Small intestine (tissue), 7 donors: ENCODE measurements at regions not wholly inside any gene's neighbourhood (a gene's known extent, or its start where the extent isn't known, plus 50 kb on each side); places are given as distances from the start of the nearest gene placed in this dataset.

Experiments
- DNase-seq, 2 donors: peaks; one replicate each; pipeline versions ENCODE4 v3.0.0 to v3.0.0-alpha.2; 2013
- FAIRE-seq: peaks from 2 replicates; lab custom pipeline; 2012; peaks lifted over from hg19 to GRCh38; lab: Jason Lieb, UNC
- H3K27ac ChIP-seq, 3 donors: one replicate each; pipeline ENCODE4 v1.5.1; 2013; ENCODE audit warnings: low read length in 2 of 3, mild to moderate bottlenecking in 2 of 3, control low read depth in 1 of 3, inconsistent platforms in 1 of 3, low read depth in 1 of 3, moderate library complexity in 1 of 3
- H3K27me3 ChIP-seq, 3 donors: one replicate each; pipeline ENCODE4 v1.6.1; 2013; ENCODE audit warnings: low read length in 3 of 3, inconsistent platforms in 1 of 3; ENCODE audit not compliant: control insufficient read depth in 3 of 3, insufficient read depth in 3 of 3
- H3K36me3 ChIP-seq, 3 donors: one replicate each; pipeline ENCODE4 v1.6.1; 2013; ENCODE audit warnings: low read length in 3 of 3, inconsistent platforms in 1 of 3, low read depth in 1 of 3, mild to moderate bottlenecking in 1 of 3, moderate library complexity in 1 of 3; ENCODE audit not compliant: control insufficient read depth in 3 of 3, insufficient read depth in 2 of 3
- H3K4me1 ChIP-seq, 3 donors: one replicate each; pipeline ENCODE4 v1.6.1; 2013; ENCODE audit warnings: low read length in 2 of 3, inconsistent platforms in 1 of 3, low read depth in 1 of 3, mild to moderate bottlenecking in 1 of 3, moderate library complexity in 1 of 3; ENCODE audit not compliant: control insufficient read depth in 3 of 3, insufficient read depth in 2 of 3
- H3K4me3 ChIP-seq, 3 donors: one replicate each; pipeline ENCODE4 v1.5.1; 2013; ENCODE audit warnings: low read length in 3 of 3, control low read depth in 1 of 3, inconsistent platforms in 1 of 3, low read depth in 1 of 3, mild to moderate bottlenecking in 1 of 3, moderate library complexity in 1 of 3
- H3K9me3 ChIP-seq, 2 donors: one replicate each; pipeline ENCODE4 v1.6.1; 2013; ENCODE audit warnings: low read depth in 1 of 2, low read length in 1 of 2; ENCODE audit not compliant: control insufficient read depth in 2 of 2, insufficient read depth in 1 of 2
- WGBS, 3 donors: extraction: QIAGEN DNeasy Blood & Tissue Kit; methylation state at CpG; one replicate each; pipeline ENCODE4 v1.1.7; 2013; 5-methylcytosine and 5-hydroxymethylcytosine counted together
- donor health status: healthy with polysubstance abuse.
- donor health status: control.
- donor health status: control.
- donor health status: Bipolar disorder and iron deficiency.
- donor health status: healthy.

DNA sequence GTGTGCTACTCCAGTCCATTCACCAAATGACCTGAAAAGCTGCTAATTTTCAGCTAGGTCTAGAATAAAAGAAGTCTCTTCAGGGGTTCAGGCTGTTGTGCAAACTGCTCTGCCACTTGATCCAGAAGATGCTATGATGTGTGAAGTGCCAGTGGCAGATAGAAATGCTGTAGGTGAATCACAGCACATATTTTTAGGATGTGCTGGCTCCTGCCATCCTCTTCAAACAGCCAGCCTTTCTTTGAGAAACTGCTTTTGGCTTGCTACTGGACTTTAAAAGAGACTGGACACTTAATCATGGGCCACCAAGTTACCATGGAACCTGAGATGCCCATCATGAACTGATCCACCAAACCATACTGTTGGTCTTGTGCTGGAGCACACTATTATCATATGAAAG, 322.1 kb downstream of the EN1 start:
- Histone ChIP-seq H3K4me3 (no peak overlapping the region), H3K36me3 (no peaks in the 10 kb centered on the region), H3K9me3 (peaks cover 0 to 7% of the 10 kb centered on the region in 2 donors), H3K27ac (no peak overlapping the region), H3K27me3 (peaks cover 0 to 6% (median 0%) of the 10 kb centered on the region in 3 donors), H3K4me1 (peaks cover 0 to 2% (median 0%) of the 10 kb centered on the region in 3 donors)
- DNase-seq (no peak), FAIRE-seq (no peak)

DNA sequence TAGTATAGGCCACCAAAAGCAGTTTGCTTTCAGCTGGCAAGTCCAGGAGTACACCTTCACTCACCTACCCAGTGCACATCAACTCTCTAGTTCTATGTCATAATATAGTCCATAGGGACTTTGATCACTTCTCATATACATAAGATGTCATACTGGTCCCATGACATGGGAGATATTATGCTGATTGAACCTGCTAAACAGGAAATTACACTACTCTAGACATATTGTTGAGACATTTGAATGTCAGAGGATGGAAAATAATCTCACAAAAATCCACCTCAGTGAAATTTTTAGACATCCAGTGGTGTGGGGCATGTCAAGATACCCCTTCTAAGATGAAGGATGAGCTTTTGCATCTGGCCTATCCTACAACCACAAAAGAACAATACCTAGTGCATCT, 322.5 kb downstream of the EN1 start:
- DNase-seq (no peak), FAIRE-seq (no peak)
- Histone ChIP-seq H3K27ac (no peak overlapping the region), H3K9me3 (peaks cover 0 to 7% of the 10 kb centered on the region in 2 donors), H3K4me1 (no peaks in the 10 kb centered on the region), H3K36me3 (no peaks in the 10 kb centered on the region), H3K4me3 (no peak overlapping the region), H3K27me3 (peaks cover 0 to 5% (median 0%) of the 10 kb centered on the region in 3 donors)

DNA sequence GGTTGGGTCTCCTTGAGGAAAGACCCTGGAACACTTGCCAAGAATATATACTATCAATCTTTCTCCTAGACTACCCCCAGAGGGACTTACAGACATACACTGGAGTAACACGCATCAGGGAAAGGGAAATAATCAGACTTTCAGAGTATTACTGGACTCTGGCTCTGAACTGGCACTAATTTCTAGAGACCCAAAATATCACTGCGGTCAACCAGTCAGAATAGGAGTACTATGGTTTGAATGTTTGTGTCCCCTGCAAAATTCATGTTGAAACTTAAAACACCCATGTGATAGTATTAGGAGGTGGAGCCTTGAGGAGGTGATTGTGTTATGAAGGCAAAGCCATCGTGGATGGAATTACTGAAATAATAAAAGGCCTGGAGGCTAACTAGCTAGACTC, 323.7 kb downstream of the EN1 start:
- DNase-seq (no peak), FAIRE-seq (no peak)
- WGBS, 3 donors = 79 to 88% (median 83%) methylated on average over 3 of the region's 3 CpGs
- peaks cover 0 to 5% (median 0%) of the 10 kb centered on the region in 3 donors for H3K27me3 ChIP-seq
- no peaks in the 10 kb centered on the region for H3K4me1 ChIP-seq
- H3K36me3 ChIP-seq = no peaks in the 10 kb centered on the region
- H3K27ac ChIP-seq = no peak overlapping the region
- no peak overlapping the region for H3K4me3 ChIP-seq
- peaks cover 0 to 11% of the 10 kb centered on the region in 2 donors for H3K9me3 ChIP-seq

DNA sequence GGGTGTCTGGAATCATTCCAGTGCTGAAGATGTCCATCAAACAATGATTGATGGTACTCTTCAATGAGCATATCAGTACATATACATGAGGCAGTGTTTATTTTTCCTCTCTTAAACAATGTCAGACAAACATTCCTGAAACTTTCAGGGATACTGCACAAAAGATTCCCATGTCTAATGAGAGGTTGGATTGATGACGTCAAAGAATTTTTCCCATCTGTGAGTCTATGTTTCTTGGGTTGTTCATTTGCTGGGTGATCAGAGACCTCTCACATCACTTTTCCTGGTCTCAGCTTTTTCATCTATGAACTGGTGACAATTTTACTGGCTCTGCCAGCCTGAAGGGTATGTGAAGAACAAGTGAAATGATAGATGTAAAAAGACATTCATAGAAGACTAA, 325.5 kb downstream of the EN1 start:
- peaks cover 0 to 2% (median 0%) of the 10 kb centered on the region in 3 donors for H3K27me3 ChIP-seq
- WGBS, 3 donors = 60 to 81% (median 61%) methylated on average over 1 of the region's 1 CpG
- H3K4me1 ChIP-seq = no peaks in the 10 kb centered on the region
- H3K9me3 ChIP-seq = peaks cover 0 to 11% of the 10 kb centered on the region in 2 donors
- no peak for FAIRE-seq
- no peak overlapping the region for H3K4me3 ChIP-seq
- no peak for DNase-seq
- no peak overlapping the region for H3K27ac ChIP-seq
- H3K36me3 ChIP-seq = no peaks in the 10 kb centered on the region

DNA sequence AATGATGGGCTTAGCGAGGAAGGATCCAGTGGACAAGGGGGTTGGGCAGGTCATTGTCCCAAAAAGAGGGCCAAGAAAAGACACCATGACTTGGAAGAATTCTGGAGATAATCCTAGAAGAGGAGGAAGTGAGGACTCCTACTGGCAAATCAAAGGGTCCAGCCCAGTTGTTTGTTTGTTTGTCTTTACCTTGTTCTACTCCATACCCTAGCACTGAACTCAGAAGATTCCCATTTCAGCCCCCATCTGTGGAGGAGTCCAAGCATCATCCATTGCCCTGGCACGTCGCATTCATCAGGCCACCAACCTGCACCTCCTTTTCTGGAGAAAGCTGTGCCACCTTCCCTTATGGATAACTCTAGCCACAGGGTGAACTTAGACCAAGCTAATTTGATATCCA, 326.2 kb downstream of the EN1 start:
- FAIRE-seq = no peak
- 79 to 88% (median 86%) methylated on average over 3 of the region's 3 CpGs for WGBS, 3 donors
- Histone ChIP-seq H3K4me3 (no peak overlapping the region), H3K4me1 (no peaks in the 10 kb centered on the region), H3K36me3 (no peaks in the 10 kb centered on the region), H3K27ac (no peak overlapping the region), H3K27me3 (peaks cover 0 to 2% (median 0%) of the 10 kb centered on the region in 3 donors), H3K9me3 (peaks cover 0 to 11% of the 10 kb centered on the region in 2 donors)
- DNase-seq = no peak

DNA sequence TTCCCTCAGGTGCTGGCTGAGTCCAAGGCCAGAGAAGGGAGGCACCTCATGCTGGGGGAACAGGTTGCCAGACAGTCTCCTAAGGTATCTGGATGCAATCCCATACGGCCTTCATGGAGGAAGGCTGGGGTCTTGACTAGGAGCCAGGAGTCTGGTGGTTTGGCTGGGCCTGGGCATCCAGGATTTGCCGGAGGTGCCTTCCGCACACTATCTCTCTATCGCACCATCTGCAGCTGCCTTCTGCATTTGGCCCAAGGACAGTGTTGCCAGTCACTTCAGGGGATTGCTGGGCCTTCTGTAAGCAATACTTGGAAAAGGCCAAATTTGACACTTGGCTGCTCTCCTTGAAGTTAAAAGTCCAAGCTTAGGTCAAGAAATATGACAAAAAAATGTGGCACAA, 327.2 kb downstream of the EN1 start:
- H3K9me3 ChIP-seq = peaks cover 0 to 11% of the 10 kb centered on the region in 2 donors
- no peak for FAIRE-seq
- WGBS, 3 donors = 89 to 94% (median 93%) methylated on average over 4 of the region's 4 CpGs

DNA sequence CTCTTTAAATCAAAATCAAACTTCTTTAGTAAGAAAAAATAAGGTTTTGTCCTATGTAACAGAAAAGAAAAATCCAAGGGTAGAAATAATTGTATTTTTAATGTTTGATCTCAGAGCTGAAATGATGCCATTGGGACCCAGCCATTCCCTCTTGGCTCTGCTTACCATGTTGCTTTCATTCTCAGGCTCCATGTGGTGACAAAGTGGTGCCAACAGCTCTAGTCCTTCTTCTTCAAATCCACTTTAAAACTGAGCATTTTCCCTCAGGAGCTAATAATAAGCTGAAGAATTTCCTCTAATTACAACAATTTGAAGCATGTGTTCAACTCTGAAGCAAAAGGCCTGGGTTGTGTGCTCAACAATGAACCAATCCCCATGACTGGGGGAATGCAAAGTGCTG, 327.9 kb downstream of the EN1 start:
- H3K9me3 ChIP-seq = peaks cover 0 to 11% of the 10 kb centered on the region in 2 donors
- no peaks in the 10 kb centered on the region for H3K36me3 ChIP-seq
- no peak for DNase-seq
- H3K27me3 ChIP-seq = no peaks in the 10 kb centered on the region
- no peaks in the 10 kb centered on the region for H3K4me1 ChIP-seq
- no peak overlapping the region for H3K27ac ChIP-seq
- no peak for FAIRE-seq
- H3K4me3 ChIP-seq = no peak overlapping the region

More for the DNA sequence above, 327.2 kb downstream of the EN1 start:
- Histone ChIP-seq H3K36me3 (no peaks in the 10 kb centered on the region), H3K4me3 (no peak overlapping the region), H3K27me3 (peaks cover 0 to under 1% (median 0%) of the 10 kb centered on the region in 3 donors), H3K27ac (no peak overlapping the region), H3K4me1 (no peaks in the 10 kb centered on the region)
- no peak for DNase-seq

DNA sequence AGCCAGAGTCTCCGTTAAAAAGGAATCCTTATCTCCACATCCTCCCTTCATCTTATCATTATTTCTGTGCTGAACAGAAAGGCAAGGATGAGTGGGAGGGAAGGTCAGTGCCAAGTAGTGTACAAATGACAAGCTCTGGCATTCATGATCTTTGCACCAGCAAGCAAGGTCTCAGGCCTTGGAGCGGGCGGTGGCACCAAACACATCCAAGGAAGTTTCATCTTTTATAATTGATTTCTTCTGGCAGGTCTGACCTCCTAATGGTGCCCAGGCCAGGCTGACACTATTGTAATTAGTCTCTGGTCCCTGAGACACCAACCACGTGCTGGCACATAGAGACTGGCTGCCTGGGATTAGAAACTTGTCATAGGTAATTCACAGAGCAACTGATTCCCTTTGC, 336.6 kb downstream of the EN1 start:
- 39 to 63% (median 47%) methylated on average over 4 of the region's 4 CpGs for WGBS, 3 donors
- Histone ChIP-seq H3K27me3 (peaks cover 0 to 4% (median 2%) of the 10 kb centered on the region in 3 donors), H3K4me1 (no peaks in the 10 kb centered on the region), H3K36me3 (no peaks in the 10 kb centered on the region), H3K4me3 (no peak overlapping the region), H3K27ac (no peak overlapping the region), H3K9me3 (no peaks in the 10 kb centered on the region)
- no peak for DNase-seq
- FAIRE-seq = no peak

DNA sequence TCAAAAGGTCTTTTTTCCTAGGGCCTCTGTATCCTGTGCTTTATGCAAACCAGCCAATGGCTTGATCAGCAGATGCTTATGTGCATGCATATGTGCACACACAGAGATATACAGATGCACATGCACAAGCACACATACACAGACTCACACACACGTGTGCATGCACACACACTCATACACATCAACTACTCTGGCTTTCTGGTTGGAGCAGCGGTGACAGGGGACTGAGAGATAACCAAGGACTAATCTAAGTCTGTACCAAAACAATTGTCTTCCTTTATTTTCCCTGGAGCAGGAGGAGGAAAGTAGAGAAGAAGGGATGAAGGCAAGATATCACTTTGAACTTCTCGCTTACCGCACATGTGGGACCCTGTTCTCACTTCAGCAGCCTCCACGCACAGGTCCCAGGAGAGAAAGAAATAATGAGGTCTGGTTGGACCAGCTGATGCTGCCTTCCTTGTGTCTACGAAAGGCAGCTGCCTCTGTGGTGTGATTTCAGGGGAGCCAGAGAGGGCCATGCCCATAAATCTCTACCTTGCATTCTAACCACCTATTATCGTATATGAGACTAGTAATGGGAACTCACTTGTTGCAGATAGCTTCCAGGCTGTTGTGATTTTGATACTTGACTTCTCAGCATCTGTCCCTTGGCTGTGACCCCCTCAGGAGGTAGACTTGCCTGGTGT, 338.0 kb downstream of the EN1 start:
- H3K4me3 ChIP-seq = no peak overlapping the region
- no peaks in the 10 kb centered on the region for H3K9me3 ChIP-seq
- H3K4me1 ChIP-seq = no peaks in the 10 kb centered on the region
- 77 to 84% (median 83%) methylated on average over 7 of the region's 7 CpGs for WGBS, 3 donors
- FAIRE-seq (no peak), DNase-seq (no peak)
- no peaks in the 10 kb centered on the region for H3K36me3 ChIP-seq
- H3K27ac ChIP-seq = no peak overlapping the region
- peaks cover 0 to 4% (median 2%) of the 10 kb centered on the region in 3 donors for H3K27me3 ChIP-seq
